ENCODE measurements at regions not wholly inside any gene's neighbourhood (a gene's known extent, or its start where the extent isn't known, plus 50 kb on each side); places are given as distances from the start of the nearest gene placed in this dataset.

GRCh38 chr6:9172096-9172495, 736.8 kb upstream of the SLC35B3 start:
- ATAC-seq, result no peak
- no peak overlapping the region for H3K4me2 ChIP-seq (ENCODE audit: low read depth, low read length)
- POLR2A ChIA-PET, result no interaction called here
- DNase-seq (ENCODE audit: low spot score), result no peak
- intact Hi-C loops (cut with micrococcal nuclease; ENCODE audit: unreplicated experiment), result no loop called here
- no peaks in the 10 kb centered on the region for H4K20me1 ChIP-seq (ENCODE audit: insufficient read depth, low read length)
- H3K9me3 ChIP-seq (ENCODE audit: low read length), result peaks cover 87% of the 10 kb centered on the region
- TF ChIP-seq ZNF784 (CRISPR knock-in tag; IDR thresholded peaks at IDR 0.05; ENCODE audit: borderline replicate concordance), result no peak
- no peak for TF ChIP-seq TERF1 (CRISPR knock-in tag; IDR thresholded peaks at IDR 0.05)
- TF ChIP-seq ZNF329 (CRISPR knock-in tag; IDR thresholded peaks at IDR 0.05; ENCODE audit: low read depth), result no peak
- no peak for TF ChIP-seq SMYD3 (CRISPR knock-in tag; IDR thresholded peaks at IDR 0.05)
- TF ChIP-seq SNRNP70 (IDR thresholded peaks at IDR 0.05; ENCODE audit: low read depth, low read length), result no peak
- no peak for TF ChIP-seq ZKSCAN1 (IDR thresholded peaks at IDR 0.05; ENCODE audit: low read length)
- no peak for TF ChIP-seq ZNF83 (CRISPR knock-in tag; IDR thresholded peaks at IDR 0.05; ENCODE audit: borderline replicate concordance)
- no peak for TF ChIP-seq MXD3 (CRISPR knock-in tag; IDR thresholded peaks at IDR 0.05)
- no peak for TF ChIP-seq ZNF557 (CRISPR knock-in tag; IDR thresholded peaks at IDR 0.05)
- no peak for TF ChIP-seq ATF3 (CRISPR knock-in tag; IDR thresholded peaks at IDR 0.05)
- no peak for TF ChIP-seq RNF219 (CRISPR knock-in tag; IDR thresholded peaks at IDR 0.05)
- TF ChIP-seq PCBP2 (optimal IDR thresholded peaks at IDR 0.05; ENCODE audit: low read depth, low read length, poor library complexity, severe bottlenecking), result no peak
- no peak for TF ChIP-seq ZNF772 (CRISPR knock-in tag; IDR thresholded peaks at IDR 0.05)
- no peak for TF ChIP-seq ZBTB26 (CRISPR knock-in tag; IDR thresholded peaks at IDR 0.05; ENCODE audit: borderline replicate concordance)
- no peak for TF ChIP-seq ZBTB37 (CRISPR knock-in tag; IDR thresholded peaks at IDR 0.05)
- no peak for TF ChIP-seq WIZ (CRISPR knock-in tag; IDR thresholded peaks at IDR 0.05)
- no peak for TF ChIP-seq ZNF232 (CRISPR knock-in tag; IDR thresholded peaks at IDR 0.05; ENCODE audit: borderline replicate concordance)
- TF ChIP-seq TBX3 (IDR thresholded peaks at IDR 0.05; ENCODE audit: borderline replicate concordance), result no peak
- no peaks in the 10 kb centered on the region for H3K4me1 ChIP-seq (ENCODE audit: insufficient read depth, low read length)
- no peak overlapping the region for H3K4me3 ChIP-seq (replicated peaks in 1 of 3; ENCODE audit: insufficient read depth in 1 of 3, low read depth in 2 of 3, low read length in 3 of 3)
- no peaks in the 10 kb centered on the region for H3K36me3 ChIP-seq (replicated peaks in 1 of 2; ENCODE audit: control insufficient read depth in 1 of 2, insufficient read depth in 2 of 2, low read length in 2 of 2)
- H2AFZ ChIP-seq (ENCODE audit: low read length), result no peak overlapping the region
- FAIRE-seq, result no peak
- no peak overlapping the region for H3K27ac ChIP-seq (ENCODE audit: extremely low read length, insufficient read depth, low read length)
- 0% methylated on average over 1 of the region's 1 CpG for WGBS (ENCODE audit: low lambda C conversion rate)
- no peak overlapping the region for H3K9ac ChIP-seq (ENCODE audit: insufficient read depth, low read depth, low read length)
- in situ Hi-C loops (cut with HindIII; ENCODE audit: extremely low pct_ligation_motif_present, low pct_unique_long_range_greater_than_20kb), result no loop called here
- no peaks in the 10 kb centered on the region for H3K27me3 ChIP-seq (ENCODE audit: control insufficient read depth in 1 of 2, insufficient read depth in 2 of 2, low read length in 2 of 2)
- no TSS peak for BruUV-seq (replicated peaks)
- no peaks in the 10 kb centered on the region for H3K79me2 ChIP-seq (ENCODE audit: insufficient read depth, low read length)
- CTCF ChIA-PET (ENCODE audit: low intra/inter-chr PET ratio, low total read pairs), result no interaction called here

All from HepG2 (cell line).